ENCODE measurements at regions not wholly inside any gene's neighbourhood (a gene's known extent, or its start where the extent isn't known, plus 50 kb on each side); places are given as distances from the start of the nearest gene placed in this dataset.
"Not testable (repeated sequence)": the region's sequence is repeated elsewhere in the genome, so short reads cannot be mapped to it uniquely, and the experiment has no call there.

- DNase-seq (ENCODE audit: low read depth in 3 of 3), result no peak
Measured at GRCh38 chr20:22070610-22071058, 365.2 kb downstream of the PAX1 start.

DNA sequence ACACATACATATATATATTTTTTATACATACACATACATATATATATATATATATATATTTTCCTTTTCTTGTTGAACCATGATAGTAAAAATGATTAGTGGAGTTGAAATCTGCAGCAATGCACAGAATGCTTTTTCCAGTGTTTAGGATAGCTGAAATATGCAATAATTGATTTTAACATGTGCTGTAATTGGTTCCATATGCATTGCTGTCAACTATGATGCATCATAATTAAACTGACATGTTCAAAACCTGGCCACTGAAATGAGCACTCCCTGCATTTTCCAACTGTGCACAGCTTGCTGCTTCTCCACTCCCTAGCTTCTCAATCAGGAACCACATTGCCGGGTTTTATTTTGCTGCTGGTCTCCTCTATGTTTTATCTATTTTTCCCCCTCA is 358.3 kb downstream of the PAX1 start:
- DNase-seq (ENCODE audit: low read depth in 3 of 3), result no peak

DNA sequence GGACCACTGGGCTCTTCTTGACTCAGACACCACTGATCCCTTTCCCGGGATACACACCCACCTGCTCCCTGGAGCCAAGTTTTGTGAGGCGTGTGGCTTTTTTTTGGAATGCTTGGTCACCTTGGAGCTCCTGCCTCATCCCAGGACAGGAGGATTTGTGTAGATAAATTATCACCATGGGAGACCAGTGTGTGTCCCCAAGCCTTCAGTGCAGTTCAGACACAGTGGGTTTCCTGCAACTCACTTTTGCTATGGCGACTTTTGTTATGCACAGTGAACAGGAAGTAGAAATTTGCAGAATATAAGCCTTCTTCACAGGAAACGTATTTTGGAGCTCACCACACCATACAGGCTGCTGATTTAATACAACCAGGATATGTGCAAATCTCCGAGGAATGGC is 357.4 kb downstream of the PAX1 start:
- no peak for DNase-seq (ENCODE audit: low read depth in 3 of 3)

GRCh38 chr20:22060610-22061009 is 355.1 kb downstream of the PAX1 start:
- DNase-seq (ENCODE audit: low read depth in 3 of 3), result no peak

GRCh38 chr20:22058746-22059145 is 353.3 kb downstream of the PAX1 start:
- DNase-seq (ENCODE audit: low read depth in 3 of 3), result no peak

DNA sequence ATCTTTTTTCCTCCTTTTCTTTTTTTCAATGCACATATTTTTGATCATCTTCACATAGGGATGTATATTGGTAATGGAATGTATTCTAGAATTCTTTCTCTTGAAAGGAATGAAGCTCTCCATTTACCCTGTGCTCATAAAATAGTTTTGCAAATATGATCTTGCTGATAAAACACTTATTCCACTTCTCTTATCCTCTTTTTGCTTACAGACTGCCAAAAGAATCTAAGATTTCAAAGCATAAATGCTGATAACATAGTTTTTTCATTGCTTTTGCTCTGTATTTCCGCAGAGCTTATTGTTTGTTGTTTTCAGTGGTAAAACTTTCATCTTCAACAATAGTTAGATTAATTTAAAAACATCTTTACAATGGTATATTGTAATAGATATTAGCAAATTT is 350.5 kb downstream of the PAX1 start:
- no peak for DNase-seq (ENCODE audit: low read depth in 3 of 3)

DNA sequence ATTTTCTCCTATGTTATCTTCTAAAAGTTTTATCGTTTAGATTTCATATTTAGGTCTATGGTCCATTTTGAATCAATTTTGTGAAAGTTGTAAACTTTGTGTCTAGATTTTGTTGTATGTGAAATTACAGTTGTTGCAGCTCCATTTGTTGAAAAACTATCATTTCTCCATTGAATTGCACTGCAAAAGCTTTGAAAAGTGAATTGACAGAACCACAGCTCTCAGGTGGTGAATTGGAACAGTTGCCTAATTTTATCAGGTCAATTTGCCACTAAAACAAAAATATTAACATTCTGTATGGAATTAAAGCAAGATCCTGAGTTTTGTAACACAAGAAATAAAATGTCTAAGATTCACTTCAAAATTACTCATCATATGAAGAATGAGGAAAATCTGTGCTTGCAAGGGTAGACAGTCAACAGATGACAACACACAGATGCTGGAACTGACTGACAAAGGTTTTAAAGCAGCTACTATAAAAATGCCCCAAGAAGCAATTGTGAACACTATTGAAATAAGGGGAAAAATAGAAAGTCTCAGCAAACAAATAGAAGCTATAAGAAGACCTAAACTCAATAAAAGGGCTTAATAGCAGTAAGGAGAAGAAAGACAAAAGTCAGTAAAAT is 346.7 kb downstream of the PAX1 start:
- no peak for DNase-seq (ENCODE audit: low read depth in 3 of 3)

GRCh38 chr20:22045956-22046507 is 340.6 kb downstream of the PAX1 start:
- not testable (repeated sequence) for DNase-seq (ENCODE audit: low read depth in 3 of 3)

- no peak for DNase-seq (ENCODE audit: low read depth in 3 of 3)
Measured at GRCh38 chr20:22027423-22027822, 322.0 kb downstream of the PAX1 start.

DNA sequence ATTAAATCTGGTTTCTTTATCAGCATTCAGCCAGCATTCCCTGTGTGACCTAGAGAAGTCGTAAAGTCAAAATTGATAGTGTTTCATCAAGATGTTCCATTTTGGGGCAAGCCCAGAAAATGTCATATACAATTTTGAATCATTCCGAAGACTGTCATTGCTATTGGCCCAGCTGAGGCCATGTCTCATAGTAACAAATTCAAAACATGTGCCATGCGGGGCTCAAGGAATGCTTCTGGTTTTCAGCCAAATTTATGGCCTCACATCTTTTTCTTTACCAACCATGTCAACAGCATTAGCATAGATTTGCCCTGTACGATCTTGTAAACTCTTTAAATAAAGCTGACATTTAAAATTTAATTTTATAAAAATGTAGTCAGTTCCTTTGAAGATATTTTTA is 314.7 kb downstream of the PAX1 start:
- DNase-seq (ENCODE audit: low read depth in 3 of 3), result no peak

DNA sequence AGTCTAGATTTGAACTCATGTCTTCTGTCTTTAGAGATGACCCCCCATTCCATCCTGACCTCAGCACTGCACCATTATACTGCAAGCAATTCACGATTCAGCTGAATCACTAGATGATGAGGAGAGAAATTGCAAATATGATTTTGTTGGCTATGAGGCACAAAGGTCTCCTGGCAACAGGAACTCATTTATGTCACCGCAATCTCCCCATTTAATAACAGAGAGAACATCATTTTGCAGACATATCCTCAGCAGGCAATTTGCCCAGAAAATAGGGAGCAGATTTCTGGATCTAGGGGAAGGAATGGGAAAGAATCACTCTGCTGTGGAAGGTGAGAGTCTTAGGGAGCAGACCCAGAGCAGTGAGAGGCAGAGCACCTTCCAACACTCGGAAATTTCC is 303.0 kb downstream of the PAX1 start:
- no peak for DNase-seq (ENCODE audit: low read depth in 3 of 3)

GRCh38 chr20:22006306-22006705 is 300.8 kb downstream of the PAX1 start:
- no peak for DNase-seq (ENCODE audit: low read depth in 3 of 3)

DNA sequence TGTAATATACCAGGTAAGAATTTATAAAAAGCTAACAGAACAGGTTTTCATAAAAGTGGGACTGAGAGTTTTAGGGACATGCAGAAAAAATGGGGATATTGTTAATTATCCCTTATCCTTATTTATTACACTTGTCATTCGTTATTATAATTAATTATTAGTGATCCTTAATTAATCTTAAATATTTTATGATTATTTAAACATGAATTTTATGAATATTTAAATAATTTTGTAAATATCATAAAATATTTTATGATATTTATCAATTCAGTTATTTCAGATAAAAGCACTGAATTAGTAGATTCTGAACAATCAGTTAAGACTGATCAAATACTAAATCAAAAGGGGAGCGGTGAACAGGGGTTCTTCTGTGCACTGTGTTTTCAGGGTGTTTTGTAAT is 300.1 kb downstream of the PAX1 start:
- no peak for DNase-seq (ENCODE audit: low read depth in 3 of 3)

- DNase-seq (ENCODE audit: low read depth in 3 of 3), result no peak
Measured at GRCh38 chr20:22004946-22005345, 299.5 kb downstream of the PAX1 start.

- no peak for DNase-seq (ENCODE audit: low read depth in 3 of 3)
Measured at GRCh38 chr20:22003680-22004079, 298.2 kb downstream of the PAX1 start.

DNA sequence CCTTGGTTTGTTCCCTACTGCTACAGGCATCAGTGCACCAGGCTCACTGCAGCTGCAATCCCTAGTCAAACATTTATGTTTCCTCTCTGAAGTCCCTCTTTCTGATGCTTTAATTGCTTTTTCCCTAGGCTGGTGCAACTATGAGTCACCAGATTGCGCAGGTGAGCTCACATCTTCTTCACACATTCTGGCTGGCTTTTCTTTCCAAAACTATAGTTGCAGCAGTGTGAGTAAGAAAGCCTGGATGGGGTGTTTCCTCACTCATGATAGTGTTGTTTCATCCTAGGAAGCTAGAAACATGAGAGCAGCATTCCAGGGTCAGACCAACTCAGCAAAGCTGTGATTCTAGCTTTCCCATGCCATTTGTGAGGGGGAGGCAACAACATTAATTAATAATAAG is 296.4 kb downstream of the PAX1 start:
- DNase-seq (ENCODE audit: low read depth in 3 of 3), result no peak

DNA sequence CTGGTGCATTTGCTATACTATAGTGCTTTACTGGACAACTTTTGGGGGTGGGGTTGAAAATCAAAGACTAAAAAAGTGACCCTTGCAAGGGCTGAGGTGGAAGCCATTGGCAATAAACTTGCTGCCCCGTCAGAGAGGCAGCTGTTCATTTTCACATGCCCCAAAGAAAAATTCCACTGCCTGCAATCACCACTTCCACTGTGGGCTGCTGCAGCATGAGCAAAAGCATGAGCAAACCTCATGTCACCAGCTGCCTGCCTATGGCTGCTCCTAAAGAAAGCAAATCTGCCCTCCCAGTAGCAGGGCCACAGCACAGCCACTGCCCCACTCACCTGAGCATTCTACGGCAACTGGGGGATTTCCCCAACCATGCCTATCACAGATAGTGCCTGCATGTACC is 290.0 kb downstream of the PAX1 start:
- no peak for DNase-seq (ENCODE audit: low read depth in 3 of 3)

- no peak for DNase-seq (ENCODE audit: low read depth in 3 of 3)
Measured at GRCh38 chr20:21994203-21994602, 288.7 kb downstream of the PAX1 start.

- no peak for DNase-seq (ENCODE audit: low read depth in 3 of 3)
Measured at GRCh38 chr20:21982559-21982958, 277.1 kb downstream of the PAX1 start.

DNA sequence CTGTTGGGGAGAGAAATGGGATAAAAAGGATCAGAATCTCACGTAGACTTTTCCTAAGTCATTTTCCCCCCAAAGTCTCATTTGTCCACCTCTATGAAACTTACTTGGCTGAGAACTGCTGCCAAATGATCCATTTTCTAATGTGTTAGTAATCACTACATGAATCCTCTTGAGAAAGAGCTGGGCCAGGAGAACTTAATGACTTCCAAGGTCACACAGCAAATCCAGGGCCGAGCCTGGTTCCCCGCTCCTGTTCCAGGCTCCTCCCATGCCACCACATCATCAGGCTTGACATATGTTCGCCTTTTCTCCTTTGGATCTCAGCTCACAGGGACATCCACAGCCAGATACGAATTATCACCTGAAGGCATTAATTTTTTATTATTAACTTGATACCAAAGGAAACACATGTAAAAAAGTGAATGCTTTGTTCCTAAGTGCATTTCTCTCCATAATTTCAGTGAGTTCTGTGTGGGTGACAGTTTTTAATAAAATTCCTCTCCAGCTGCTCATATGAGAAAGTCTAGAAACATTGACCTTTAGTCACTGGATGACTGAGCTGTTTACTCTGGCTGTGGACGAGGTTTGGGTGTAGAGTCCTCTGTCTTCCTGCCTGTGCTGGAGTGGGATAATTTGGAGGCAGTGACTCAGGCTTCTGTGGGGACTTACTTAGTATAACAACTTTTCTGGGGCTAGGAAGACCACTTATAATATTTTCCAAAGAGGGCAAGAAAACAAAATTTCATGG is 276.3 kb downstream of the PAX1 start:
- no peak for DNase-seq (ENCODE audit: low read depth in 3 of 3)

- no peak for DNase-seq (ENCODE audit: low read depth in 3 of 3)
Measured at GRCh38 chr20:21981179-21981578, 275.7 kb downstream of the PAX1 start.

DNA sequence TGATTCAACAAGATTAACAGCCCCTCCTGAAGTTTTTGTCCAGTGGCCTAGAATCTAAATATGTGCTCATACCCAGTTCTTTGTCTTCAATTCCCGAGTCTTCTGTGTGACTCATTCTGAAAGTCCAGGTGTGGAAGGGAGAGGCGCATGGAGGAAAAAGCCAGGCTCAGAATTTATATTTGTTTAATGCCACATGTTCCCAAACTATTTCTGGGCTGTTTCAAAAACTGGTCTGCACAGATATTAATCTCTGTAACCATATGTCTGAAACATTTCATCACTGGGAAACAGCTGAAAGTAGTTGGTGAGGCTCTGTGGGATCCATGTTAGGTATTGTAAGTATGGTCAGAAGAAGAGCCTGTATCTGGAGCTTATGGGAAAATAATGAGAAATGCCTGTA is 266.0 kb downstream of the PAX1 start:
- DNase-seq (ENCODE audit: low read depth in 3 of 3), result no peak

DNA sequence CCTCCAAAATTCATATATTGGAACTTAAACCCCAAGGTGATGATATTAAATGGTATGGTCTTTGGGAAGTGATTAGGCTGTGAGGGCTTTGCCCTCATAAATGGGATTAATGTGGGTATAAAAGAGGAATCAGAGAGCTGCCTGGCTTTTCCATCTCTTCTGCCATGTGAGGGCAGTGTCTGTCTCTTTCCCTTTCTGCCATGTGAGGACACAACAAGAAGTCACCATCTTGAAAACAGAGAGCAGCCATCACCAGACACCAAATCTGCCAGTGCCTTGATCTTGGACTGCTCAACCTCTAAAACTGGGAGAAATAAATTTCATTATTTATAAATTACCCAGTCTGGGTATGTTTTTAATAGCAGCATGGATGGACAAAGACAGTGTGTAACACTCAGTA is 263.0 kb downstream of the PAX1 start:
- DNase-seq (ENCODE audit: low read depth in 3 of 3), result no peak
